Endothelial cell of umbilical vein (primary cell): ENCODE measurements at regions not wholly inside any gene's neighbourhood (a gene's known extent, or its start where the extent isn't known, plus 50 kb on each side); places are given as distances from the start of the nearest gene placed in this dataset.

Source experiments
- BruUV-seq: library from RNA; stranded (reverse); fragments of 400-500 nt; replicated peaks from 2 replicates; lab custom pipeline; 2021; lab: Mats Ljungman, UMichigan
- CTCF ChIA-PET: fragments of 300-600, 350-600 bp; sonication (Branson Sonifier 250); formaldehyde crosslinking; loops from one replicate; lab custom pipeline; 2021; ENCODE audit warnings: antibody characterized with exemption, inconsistent platforms; lab: Charles Lee
- POLR2A ChIA-PET: fragments of 300-600, 350-600 bp; sonication (Branson Sonifier 250); formaldehyde crosslinking; loops from one replicate; lab custom pipeline; 2021; ENCODE audit warnings: antibody characterized with exemption, inconsistent platforms; lab: Charles Lee
- DNase-seq: peaks from one replicate; pipeline ENCODE4 v3.0.0-alpha.2; 2011; ENCODE audit warnings: low read depth, low spot score
- FAIRE-seq: peaks from 2 replicates; lab custom pipeline; 2011; peaks lifted over from hg19 to GRCh38; lab: Jason Lieb, UNC
- H2AFZ ChIP-seq: 2 replicates; pipeline ENCODE4 v1.6.0; 2012; ENCODE audit warnings: low read depth, low read length, control low read depth, inconsistent platforms
- H3K27ac ChIP-seq: 2 replicates; pipeline ENCODE4 v1.5.1; 2011; ENCODE audit warnings: low read depth, mild to moderate bottlenecking, control low read depth, low read length, moderate library complexity; ENCODE audit not compliant: insufficient read depth
- H3K27me3 ChIP-seq, 2 experiments: 2 replicates each; pipeline versions ENCODE4 v1.6.0 to v1.6.1; 2011; ENCODE audit warnings: low read length in 2 of 2, mixed read lengths in 1 of 2; ENCODE audit not compliant: control insufficient read depth in 2 of 2, insufficient read depth in 2 of 2
- H3K36me3 ChIP-seq, 2 experiments: 2 replicates in 1 of 2; 3 replicates in 1 of 2; pipeline ENCODE4 v1.5.1; 2011; ENCODE audit warnings: low read length in 2 of 2, mild to moderate bottlenecking in 1 of 2, moderate library complexity in 1 of 2; ENCODE audit not compliant: control insufficient read depth in 2 of 2, insufficient read depth in 2 of 2; ENCODE audit errors: extremely low read depth in 1 of 2
- H3K4me1 ChIP-seq: 3 replicates; pipeline ENCODE4 v1.5.1; 2011; ENCODE audit warnings: mild to moderate bottlenecking, low read length; ENCODE audit not compliant: control insufficient read depth, insufficient read depth; ENCODE audit errors: extremely low read depth
- H3K4me2 ChIP-seq: 2 replicates; pipeline ENCODE4 v1.6.1; 2011; ENCODE audit warnings: low read length, control low read depth, mixed read lengths; ENCODE audit not compliant: insufficient read depth
- H3K4me3 ChIP-seq, 3 experiments: fragments of 200-600 bp in 1 of 3; sonication (generic), shearing (Covaris generic) in 1 of 3; replicated peaks in 1 of 3; 2 replicates each; pipeline ENCODE4 v1.5.1; 2011 to 2016; ENCODE audit warnings: control low read depth in 3 of 3, low read length in 3 of 3, mild to moderate bottlenecking in 2 of 3, inconsistent platforms in 1 of 3, low read depth in 1 of 3, moderate library complexity in 1 of 3; ENCODE audit not compliant: insufficient read depth in 1 of 3
- H3K79me2 ChIP-seq: 2 replicates; pipeline ENCODE4 v1.6.0; 2012; ENCODE audit warnings: low read length, inconsistent platforms; ENCODE audit not compliant: control insufficient read depth, insufficient read depth
- H3K9ac ChIP-seq: replicated peaks from 2 replicates; pipeline ENCODE3; 2011; ENCODE audit warnings: low read length, control low read depth; ENCODE audit not compliant: insufficient read depth; ENCODE audit errors: extremely low read depth
- H3K9me1 ChIP-seq: replicated peaks from 3 replicates; pipeline ENCODE4 v1.6.0; 2011; ENCODE audit warnings: mild to moderate bottlenecking, low read length; ENCODE audit not compliant: control insufficient read depth, insufficient read depth; ENCODE audit errors: extremely low read depth
- H3K9me3 ChIP-seq: replicated peaks from 2 replicates; pipeline ENCODE4 v1.5.1; 2012; ENCODE audit warnings: low read length, inconsistent platforms; ENCODE audit not compliant: control insufficient read depth, insufficient read depth
- H4K20me1 ChIP-seq: replicated peaks from 2 replicates; pipeline ENCODE3; 2011; ENCODE audit warnings: mild to moderate bottlenecking, low read length; ENCODE audit not compliant: control insufficient read depth, insufficient read depth; ENCODE audit errors: extremely low read depth
- CTCF ChIP-seq, 2 donors: IDR thresholded peaks; 1 replicate in 1 of 2; 2 replicates in 1 of 2; pipeline ENCODE4 v1.5.1; 2011; ENCODE audit warnings: low read length in 2 of 2, mild to moderate bottlenecking in 2 of 2, moderate library complexity in 2 of 2, control low read depth in 1 of 2, inconsistent platforms in 1 of 2, low read depth in 1 of 2; ENCODE audit not compliant: insufficient read depth in 1 of 2; ENCODE audit errors: extremely low read depth in 1 of 2
- EZH2 ChIP-seq: IDR thresholded peaks from 2 replicates; pipeline ENCODE4 v1.6.1; 2012; ENCODE audit warnings: borderline replicate concordance, low read depth, mild to moderate bottlenecking, moderate library complexity, low read length, inconsistent platforms; ENCODE audit not compliant: severe bottlenecking
- FOS ChIP-seq: IDR thresholded peaks from 2 replicates; pipeline ENCODE4 v1.6.1; 2011; ENCODE audit warnings: mild to moderate bottlenecking, low read length, moderate library complexity, borderline replicate concordance; ENCODE audit not compliant: insufficient read depth
- GATA2 ChIP-seq: IDR thresholded peaks from 2 replicates; pipeline ENCODE4 v1.7.0; 2011; ENCODE audit warnings: low read depth, mild to moderate bottlenecking, moderate library complexity, mixed read lengths, low read length; ENCODE audit not compliant: insufficient read length, insufficient read depth
- JUN ChIP-seq: IDR thresholded peaks from 2 replicates; pipeline ENCODE4 v1.6.1; 2011; ENCODE audit warnings: borderline replicate concordance, low read depth; ENCODE audit not compliant: insufficient read length, insufficient read depth
- MAX ChIP-seq: IDR thresholded peaks from 2 replicates; pipeline ENCODE4 v1.6.1; 2011; ENCODE audit not compliant: insufficient read depth, insufficient read length
- MYC ChIP-seq: IDR thresholded peaks from one replicate; pipeline ENCODE4 v1.6.1; 2011; ENCODE audit warnings: mild to moderate bottlenecking, low read depth, low read length
- POLR2A ChIP-seq: IDR thresholded peaks from 2 replicates; pipeline ENCODE4 v1.6.1; 2012; ENCODE audit warnings: low read depth, mild to moderate bottlenecking, control low read depth, low read length
- POLR2AphosphoS5 ChIP-seq: IDR thresholded peaks from 2 replicates; pipeline ENCODE4 v1.6.1; 2012; ENCODE audit warnings: low read depth, mild to moderate bottlenecking, control low read depth, low read length, moderate library complexity; ENCODE audit not compliant: insufficient read depth
- dilution Hi-C: fragments of 300-500 bp; cut with MboI; formaldehyde crosslinking; loops from one replicate; pipeline ENCODE4 v1.15.0; 2019; ENCODE audit warnings: low sequenced_read_pairs; ENCODE audit not compliant: extremely low pct_ligation_motif_present
- intact Hi-C: fragments of 100-400 bp; cut with micrococcal nuclease; formaldehyde crosslinking; loops from one replicate; pipeline ENCODE4 v1.10.0; 2022

- H3K36me3 ChIP-seq: no peaks in the 10 kb centered on the region
- no peaks in the 10 kb centered on the region for H3K27me3 ChIP-seq
- peaks cover 2% of the 10 kb centered on the region for H3K9me3 ChIP-seq
- no peak for TF ChIP-seq MYC
- no peak for TF ChIP-seq MAX
- TF ChIP-seq CTCF (IDR thresholded peaks at IDR 0.05; ENCODE audit: extremely low read depth in 1 of 2, insufficient read depth in 1 of 2, low read depth in 1 of 2, low read length in 2 of 2): no peak
- no peak for TF ChIP-seq GATA2
- TF ChIP-seq POLR2AphosphoS5: no peak
- TF ChIP-seq FOS: no peak
- TF ChIP-seq POLR2A: no peak
- no peak for TF ChIP-seq EZH2
- no peak for TF ChIP-seq JUN
- DNase-seq: no peak
- no peak overlapping the region for H3K4me2 ChIP-seq
- FAIRE-seq: no peak
- dilution Hi-C loops (no loop called here), intact Hi-C loops (loop anchor here (10.0 kb wide), 1 partner anchor 51 kb away; no protein-coding TSS in a partner anchor)
- ChIA-PET POLR2A (no interaction called here), CTCF (no interaction called here)
- H3K9me1 ChIP-seq: no peaks in the 10 kb centered on the region
- H3K4me3 ChIP-seq: no peak overlapping the region
- no peak overlapping the region for H3K9ac ChIP-seq
- H2AFZ ChIP-seq: no peak overlapping the region
- H4K20me1 ChIP-seq: no peaks in the 10 kb centered on the region
- H3K4me1 ChIP-seq: no peaks in the 10 kb centered on the region
- no peak overlapping the region for H3K27ac ChIP-seq
- no TSS peak for BruUV-seq
- H3K79me2 ChIP-seq: no peaks in the 10 kb centered on the region
Observed at GRCh38 chr18:14924226-14924625, 176.3 kb downstream of the ANKRD30B start.
